AG09319 (cell line): ENCODE measurements at regions not wholly inside any gene's neighbourhood (a gene's known extent, or its start where the extent isn't known, plus 50 kb on each side); places are given as distances from the start of the nearest gene placed in this dataset.

Source experiments
- DNase-seq: peaks from one replicate; pipeline ENCODE4 v3.0.0-alpha.2; 2010; ENCODE audit warnings: low read depth; ENCODE audit errors: extremely low read depth
- TF ChIP-seq, protein P1 (sequence below): IDR thresholded peaks from 2 replicates; pipeline ENCODE4 v1.5.1; 2011; ENCODE audit warnings: low read depth, mild to moderate bottlenecking, inconsistent platforms, low read length, moderate library complexity

- no peak for DNase-seq
- TF ChIP-seq, protein P1, sequence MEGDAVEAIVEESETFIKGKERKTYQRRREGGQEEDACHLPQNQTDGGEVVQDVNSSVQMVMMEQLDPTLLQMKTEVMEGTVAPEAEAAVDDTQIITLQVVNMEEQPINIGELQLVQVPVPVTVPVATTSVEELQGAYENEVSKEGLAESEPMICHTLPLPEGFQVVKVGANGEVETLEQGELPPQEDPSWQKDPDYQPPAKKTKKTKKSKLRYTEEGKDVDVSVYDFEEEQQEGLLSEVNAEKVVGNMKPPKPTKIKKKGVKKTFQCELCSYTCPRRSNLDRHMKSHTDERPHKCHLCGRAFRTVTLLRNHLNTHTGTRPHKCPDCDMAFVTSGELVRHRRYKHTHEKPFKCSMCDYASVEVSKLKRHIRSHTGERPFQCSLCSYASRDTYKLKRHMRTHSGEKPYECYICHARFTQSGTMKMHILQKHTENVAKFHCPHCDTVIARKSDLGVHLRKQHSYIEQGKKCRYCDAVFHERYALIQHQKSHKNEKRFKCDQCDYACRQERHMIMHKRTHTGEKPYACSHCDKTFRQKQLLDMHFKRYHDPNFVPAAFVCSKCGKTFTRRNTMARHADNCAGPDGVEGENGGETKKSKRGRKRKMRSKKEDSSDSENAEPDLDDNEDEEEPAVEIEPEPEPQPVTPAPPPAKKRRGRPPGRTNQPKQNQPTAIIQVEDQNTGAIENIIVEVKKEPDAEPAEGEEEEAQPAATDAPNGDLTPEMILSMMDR = no peak
Observed at GRCh38 chrX:69216911-69217310, 51.7 kb upstream of the PJA1 start.

DNA sequence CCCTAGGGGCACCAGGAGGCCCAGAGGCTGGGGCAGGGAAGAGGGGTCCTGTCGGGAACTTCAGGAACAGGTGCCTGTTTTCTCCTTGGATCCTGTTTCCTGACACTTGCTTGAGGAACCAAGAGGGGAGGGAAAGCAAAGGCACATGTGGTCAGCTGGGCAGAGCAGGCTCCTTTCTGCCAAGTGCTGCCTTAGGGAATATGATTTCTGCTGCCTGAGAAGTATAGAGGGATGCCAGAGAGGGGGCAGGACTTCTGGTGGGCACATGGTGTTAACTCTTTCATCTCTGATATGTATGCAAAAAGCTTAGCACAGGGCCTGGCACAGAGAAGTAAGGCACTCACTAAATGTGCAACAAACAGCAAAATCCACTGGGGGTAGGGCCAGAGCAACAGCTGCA is 51.2 kb upstream of the PJA1 start:
- DNase-seq = no peak
- TF ChIP-seq, protein P1 = no peak

GRCh38 chrX:69215161-69215875 is 50.1 kb upstream of the PJA1 start:
- TF ChIP-seq, protein P1 = no peak
- DNase-seq = no peak
